ENCODE measurements at regions not wholly inside any gene's neighbourhood (a gene's known extent, or its start where the extent isn't known, plus 50 kb on each side); places are given as distances from the start of the nearest gene placed in this dataset.
A peak's percentile ranks its signal among the peaks of the same experiment; 100 is the strongest.

- DNase-seq (ENCODE audit: low read depth): no peak
- no peak for TF ChIP-seq CTCF (IDR thresholded peaks at IDR 0.05; ENCODE audit: insufficient read depth, low read length)
- no peak overlapping the region for H3K4me3 ChIP-seq (ENCODE audit: low read depth, low read length)
Observed at GRCh38 chr3:73757536-73757935, 132.8 kb upstream of the PDZRN3 start.

GRCh38 chr3:73753985-73754384 lies 129.2 kb upstream of the PDZRN3 start:
- H3K4me3 ChIP-seq (ENCODE audit: low read depth, low read length): no peak overlapping the region
- TF ChIP-seq CTCF (IDR thresholded peaks at IDR 0.05; ENCODE audit: insufficient read depth, low read length): no peak
- no peak for DNase-seq (ENCODE audit: low read depth)

- H3K4me3 ChIP-seq (ENCODE audit: low read depth, low read length): no peak overlapping the region
- no peak for TF ChIP-seq CTCF (IDR thresholded peaks at IDR 0.05; ENCODE audit: insufficient read depth, low read length)
- DNase-seq (ENCODE audit: low read depth): no peak
Observed at GRCh38 chr3:73752338-73752737, 127.6 kb upstream of the PDZRN3 start.

GRCh38 chr3:73746623-73747022 lies 121.9 kb upstream of the PDZRN3 start:
- TF ChIP-seq CTCF (IDR thresholded peaks at IDR 0.05; ENCODE audit: insufficient read depth, low read length): no peak
- H3K4me3 ChIP-seq (ENCODE audit: low read depth, low read length): no peak overlapping the region
- DNase-seq (ENCODE audit: low read depth): no peak

- TF ChIP-seq CTCF (IDR thresholded peaks at IDR 0.05; ENCODE audit: insufficient read depth, low read length): no peak
- peak; percentile 30 for DNase-seq (ENCODE audit: low read depth)
- no peak overlapping the region for H3K4me3 ChIP-seq (ENCODE audit: low read depth, low read length)
Observed at GRCh38 chr3:73745526-73746191, 120.9 kb upstream of the PDZRN3 start.

- no peak overlapping the region for H3K4me3 ChIP-seq (ENCODE audit: low read depth, low read length)
- no peak for TF ChIP-seq CTCF (IDR thresholded peaks at IDR 0.05; ENCODE audit: insufficient read depth, low read length)
- DNase-seq (ENCODE audit: low read depth): no peak
Observed at GRCh38 chr3:73743551-73743950, 118.8 kb upstream of the PDZRN3 start.
